ENCODE measurements at regions not wholly inside any gene's neighbourhood (a gene's known extent, or its start where the extent isn't known, plus 50 kb on each side); places are given as distances from the start of the nearest gene placed in this dataset.

GRCh38 chr12:73413051-73413450, 1124.6 kb upstream of the ATXN7L3B start:
- 70% methylated on average over 2 of the region's 2 CpGs for WGBS (ENCODE audit: insufficient coverage, low coverage, low lambda C conversion rate, missing lambda C conversion rate)
- intact Hi-C loops (cut with DNase I), result no loop called here

GRCh38 chr12:73413974-73414373, 1123.7 kb upstream of the ATXN7L3B start:
- Histone ChIP-seq H3K27ac (no peak overlapping the region), H3K4me1 (no peaks in the 10 kb centered on the region), H3K4me3 (no peak overlapping the region), H3K9me3 (peaks cover 0 to 8% (median 4%) of the 10 kb centered on the region in 4 donors), H3K27me3 (no peaks in the 10 kb centered on the region), H3K36me3 (no peaks in the 10 kb centered on the region)
- ATAC-seq, result no peak
- TF ChIP-seq CTCF (IDR thresholded peaks at IDR 0.05) (no peak), POLR2A (IDR thresholded peaks at IDR 0.05) (no peak)
- DNase-seq, result no peak
- intact Hi-C loops (cut with DNase I), result no loop called here
- WGBS (ENCODE audit: insufficient coverage, low coverage, low lambda C conversion rate, missing lambda C conversion rate), result 0% methylated on average over 1 of the region's 1 CpG

More at GRCh38 chr12:73413051-73413450, 1124.6 kb upstream of the ATXN7L3B start:
- Histone ChIP-seq H3K27me3 (no peaks in the 10 kb centered on the region), H3K9me3 (peaks cover 0 to 8% (median 4%) of the 10 kb centered on the region in 4 donors), H3K4me3 (no peak overlapping the region), H3K27ac (no peak overlapping the region), H3K4me1 (no peaks in the 10 kb centered on the region), H3K36me3 (no peaks in the 10 kb centered on the region)
- no peak for ATAC-seq
- DNase-seq, result no peak
- TF ChIP-seq CTCF (IDR thresholded peaks at IDR 0.05) (no peak), POLR2A (IDR thresholded peaks at IDR 0.05) (no peak)

GRCh38 chr12:73414926-73415325, 1122.7 kb upstream of the ATXN7L3B start:
- H3K27ac ChIP-seq, result no peak overlapping the region
- DNase-seq, result no peak
- H3K4me3 ChIP-seq, result no peak overlapping the region
- no peaks in the 10 kb centered on the region for H3K4me1 ChIP-seq
- no peak for ATAC-seq
- 77% methylated on average over 2 of the region's 2 CpGs for WGBS (ENCODE audit: insufficient coverage, low coverage, low lambda C conversion rate, missing lambda C conversion rate)
- no peaks in the 10 kb centered on the region for H3K27me3 ChIP-seq
- H3K9me3 ChIP-seq, result peaks cover 0 to 8% (median 4%) of the 10 kb centered on the region in 4 donors
- TF ChIP-seq CTCF (IDR thresholded peaks at IDR 0.05) (no peak), POLR2A (IDR thresholded peaks at IDR 0.05) (no peak)
- H3K36me3 ChIP-seq, result no peaks in the 10 kb centered on the region
- intact Hi-C loops (cut with DNase I), result no loop called here

- Histone ChIP-seq H3K4me3 (no peak overlapping the region), H3K36me3 (no peaks in the 10 kb centered on the region), H3K27ac (no peak overlapping the region), H3K27me3 (no peaks in the 10 kb centered on the region), H3K4me1 (no peaks in the 10 kb centered on the region), H3K9me3 (peaks cover 0 to 8% (median 1%) of the 10 kb centered on the region in 4 donors)
- DNase-seq, result no peak
- TF ChIP-seq CTCF (IDR thresholded peaks at IDR 0.05), result no peak
- no peak for TF ChIP-seq POLR2A (IDR thresholded peaks at IDR 0.05)
- ATAC-seq, result no peak
- intact Hi-C loops (cut with DNase I), result no loop called here
Observed at GRCh38 chr12:73418541-73418940, 1119.1 kb upstream of the ATXN7L3B start.

- ATAC-seq (no peak), DNase-seq (no peak)
- Histone ChIP-seq H3K27ac (no peak overlapping the region), H3K4me3 (no peak overlapping the region), H3K27me3 (no peaks in the 10 kb centered on the region), H3K9me3 (no peaks in the 10 kb centered on the region), H3K4me1 (no peaks in the 10 kb centered on the region), H3K36me3 (no peaks in the 10 kb centered on the region)
- TF ChIP-seq CTCF (IDR thresholded peaks at IDR 0.05) (no peak), POLR2A (IDR thresholded peaks at IDR 0.05) (no peak)
- 62% methylated on average over 5 of the region's 5 CpGs for WGBS (ENCODE audit: insufficient coverage, low coverage, low lambda C conversion rate, missing lambda C conversion rate)
- intact Hi-C loops (cut with DNase I), result no loop called here
Observed at GRCh38 chr12:73421832-73422231, 1115.8 kb upstream of the ATXN7L3B start.
